Panc1 (cell line): ENCODE measurements at regions not wholly inside any gene's neighbourhood (a gene's known extent, or its start where the extent isn't known, plus 50 kb on each side); places are given as distances from the start of the nearest gene placed in this dataset.

Experiments used
- ATAC-seq: fragments of 200-7000 bp; cut with Tn5 transposase; 2 replicates; pipeline ENCODE4 v1.9.1; 2020; ENCODE audit warnings: mild to moderate bottlenecking, moderate library complexity
- BruUV-seq: library from RNA; stranded (reverse); fragments of 400-500 nt; replicated peaks from 2 replicates; lab custom pipeline; 2021; lab: Mats Ljungman, UMichigan
- CTCF ChIA-PET: fragments of 300-600 bp; sonication (Branson Sonifier 250); formaldehyde crosslinking; loops from one replicate; lab custom pipeline; 2022; ENCODE audit warnings: antibody characterized with exemption; lab: Charles Lee
- POLR2A ChIA-PET: fragments of 300-600 bp; sonication (Branson Sonifier 250); formaldehyde crosslinking; loops from one replicate; lab custom pipeline; 2022; ENCODE audit warnings: antibody characterized with exemption; lab: Charles Lee
- DNase-seq: peaks from one replicate; pipeline ENCODE4 v3.0.0-alpha.2; 2010; ENCODE audit warnings: low read depth, low spot score
- H3K27ac ChIP-seq: 2 replicates; pipeline ENCODE4 v1.5.1; 2011; ENCODE audit warnings: mild to moderate bottlenecking, low read length, inconsistent platforms
- H3K27me3 ChIP-seq: fragments of 200-500 bp; sonication (Bioruptor generic); 2 replicates; pipeline ENCODE4 v1.6.0; 2014; ENCODE audit warnings: low read length, inconsistent platforms; ENCODE audit not compliant: control insufficient read depth, insufficient read depth
- H3K36me3 ChIP-seq: fragments of 200-500 bp; sonication (Bioruptor generic); 2 replicates; pipeline ENCODE4 v1.5.1; 2014; ENCODE audit warnings: inconsistent platforms, mild to moderate bottlenecking, low read length, moderate library complexity; ENCODE audit not compliant: control insufficient read depth, insufficient read depth
- H3K4me1 ChIP-seq: 2 replicates; pipeline ENCODE4 v1.5.1; 2011; ENCODE audit warnings: inconsistent platforms, mild to moderate bottlenecking, low read length, moderate library complexity; ENCODE audit not compliant: control insufficient read depth, insufficient read depth
- H3K4me3 ChIP-seq, 2 experiments: 2 replicates each; pipeline ENCODE4 v1.5.1; 2011 to 2012; ENCODE audit warnings: low read depth in 2 of 2, low read length in 2 of 2, mild to moderate bottlenecking in 2 of 2, inconsistent platforms in 1 of 2, moderate library complexity in 1 of 2
- H3K9me3 ChIP-seq: fragments of 200-500 bp; sonication (Bioruptor generic); 2 replicates; pipeline ENCODE4 v1.5.1; 2014; ENCODE audit warnings: low read depth, mild to moderate bottlenecking, inconsistent platforms, low read length, moderate library complexity; ENCODE audit not compliant: control insufficient read depth, insufficient read depth
- CTCF ChIP-seq: fragments of 450-650 bp; IDR thresholded peaks from 2 replicates; pipeline ENCODE4 v1.5.1; 2017; ENCODE audit warnings: mild to moderate bottlenecking
- POLR2AphosphoS5 ChIP-seq: IDR thresholded peaks from 2 replicates; pipeline ENCODE4 v1.6.1; 2012; ENCODE audit warnings: mild to moderate bottlenecking, low read depth, low read length, moderate library complexity
- REST ChIP-seq, 2 experiments: IDR thresholded peaks; 2 replicates each; pipeline ENCODE4 v1.6.1; 2011 to 2012; ENCODE audit warnings: low read depth in 2 of 2, control low read depth in 1 of 2, low read length in 1 of 2, mild to moderate bottlenecking in 1 of 2, moderate library complexity in 1 of 2; ENCODE audit not compliant: insufficient read depth in 1 of 2
- SIN3A ChIP-seq: IDR thresholded peaks from 2 replicates; pipeline ENCODE4 v1.6.1; 2012; ENCODE audit warnings: low read depth, mild to moderate bottlenecking, low read length, moderate library complexity, borderline replicate concordance; ENCODE audit not compliant: insufficient read depth
- TCF7L2 ChIP-seq: IDR thresholded peaks from 2 replicates; pipeline ENCODE4 v1.6.1; 2011; ENCODE audit warnings: mild to moderate bottlenecking, low read depth, low read length, inconsistent platforms
- in situ Hi-C: cut with HindIII; loops from 2 replicates; pipeline ENCODE4 v1.10.0; 2016; ENCODE audit warnings: low sequenced_read_pairs, low pct_unique_long_range_greater_than_20kb
- intact Hi-C: fragments of 100-400 bp; cut with micrococcal nuclease; formaldehyde crosslinking; loops from one replicate; pipeline ENCODE4 v1.10.0; 2022; ENCODE audit not compliant: unreplicated experiment

GRCh38 chr7:81339946-81340345, 421.1 kb upstream of the SEMA3C start:
- CTCF ChIA-PET, result no interaction called here
- H3K36me3 ChIP-seq, result no peaks in the 10 kb centered on the region
- POLR2A ChIA-PET, result no interaction called here
- no peak for TF ChIP-seq POLR2AphosphoS5
- no peak for TF ChIP-seq REST (IDR thresholded peaks at IDR 0.05; ENCODE audit: insufficient read depth in 1 of 2, low read depth in 2 of 2, low read length in 1 of 2)
- TF ChIP-seq TCF7L2, result no peak
- no peak for TF ChIP-seq CTCF
- TF ChIP-seq SIN3A, result no peak
- H3K27ac ChIP-seq, result no peak overlapping the region; the same call in 1 of the 2 replicates
- in situ Hi-C loops, result no loop called here
- intact Hi-C loops, result no loop called here
- ATAC-seq (no peak), DNase-seq (no peak)
- BruUV-seq, result no TSS peak
- H3K4me1 ChIP-seq, result no peaks in the 10 kb centered on the region
- H3K27me3 ChIP-seq, result no peaks in the 10 kb centered on the region
- H3K9me3 ChIP-seq, result no peaks in the 10 kb centered on the region
- H3K4me3 ChIP-seq, result no peak overlapping the region

GRCh38 chr7:81333536-81333935, 414.7 kb upstream of the SEMA3C start:
- H3K27me3 ChIP-seq, result no peaks in the 10 kb centered on the region
- TF ChIP-seq REST (IDR thresholded peaks at IDR 0.05; ENCODE audit: insufficient read depth in 1 of 2, low read depth in 2 of 2, low read length in 1 of 2) (no peak), SIN3A (no peak), TCF7L2 (no peak), CTCF (no peak), POLR2AphosphoS5 (no peak)
- no TSS peak for BruUV-seq
- no peak for ATAC-seq
- POLR2A ChIA-PET, result no interaction called here
- H3K9me3 ChIP-seq, result no peaks in the 10 kb centered on the region
- DNase-seq, result no peak
- CTCF ChIA-PET, result no interaction called here
- intact Hi-C loops, result no loop called here
- H3K4me3 ChIP-seq, result no peak overlapping the region
- no peaks in the 10 kb centered on the region for H3K4me1 ChIP-seq
- no peak overlapping the region for H3K27ac ChIP-seq
- in situ Hi-C loops, result no loop called here
- no peaks in the 10 kb centered on the region for H3K36me3 ChIP-seq
